ENCODE measurements at regions not wholly inside any gene's neighbourhood (a gene's known extent, or its start where the extent isn't known, plus 50 kb on each side); places are given as distances from the start of the nearest gene placed in this dataset.

- Histone ChIP-seq H3K27ac (ENCODE audit: low read depth in 2 of 2, low read length in 2 of 2) (no peak overlapping the region), H3K9me3 (ENCODE audit: control insufficient read depth in 2 of 3, insufficient read depth in 1 of 3, low read length in 3 of 3) (no peaks in the 10 kb centered on the region), H3K36me3 (ENCODE audit: control insufficient read depth in 2 of 3, insufficient read depth in 3 of 3, low read length in 3 of 3) (no peaks in the 10 kb centered on the region), H3K4me1 (ENCODE audit: control insufficient read depth in 2 of 3, insufficient read depth in 2 of 3, low read depth in 1 of 3, low read length in 3 of 3) (no peaks in the 10 kb centered on the region), H3K4me3 (ENCODE audit: low read length in 3 of 3) (no peak overlapping the region), H3K9ac (ENCODE audit: low read length in 3 of 3) (no peak overlapping the region), H3K27me3 (ENCODE audit: control insufficient read depth, insufficient read depth, low read length) (no peaks in the 10 kb centered on the region)
- TF ChIP-seq CTCF (IDR thresholded peaks at IDR 0.05; ENCODE audit: borderline replicate concordance, extremely low read depth, insufficient read depth) = no peak
- intact Hi-C loops (cut with DNase I) = no loop called here
- FAIRE-seq (no peak), DNase-seq (no peak)
These were observed 561.4 kb downstream of the ZIC3 start for GRCh38 chrX:138127314-138127713.

DNA sequence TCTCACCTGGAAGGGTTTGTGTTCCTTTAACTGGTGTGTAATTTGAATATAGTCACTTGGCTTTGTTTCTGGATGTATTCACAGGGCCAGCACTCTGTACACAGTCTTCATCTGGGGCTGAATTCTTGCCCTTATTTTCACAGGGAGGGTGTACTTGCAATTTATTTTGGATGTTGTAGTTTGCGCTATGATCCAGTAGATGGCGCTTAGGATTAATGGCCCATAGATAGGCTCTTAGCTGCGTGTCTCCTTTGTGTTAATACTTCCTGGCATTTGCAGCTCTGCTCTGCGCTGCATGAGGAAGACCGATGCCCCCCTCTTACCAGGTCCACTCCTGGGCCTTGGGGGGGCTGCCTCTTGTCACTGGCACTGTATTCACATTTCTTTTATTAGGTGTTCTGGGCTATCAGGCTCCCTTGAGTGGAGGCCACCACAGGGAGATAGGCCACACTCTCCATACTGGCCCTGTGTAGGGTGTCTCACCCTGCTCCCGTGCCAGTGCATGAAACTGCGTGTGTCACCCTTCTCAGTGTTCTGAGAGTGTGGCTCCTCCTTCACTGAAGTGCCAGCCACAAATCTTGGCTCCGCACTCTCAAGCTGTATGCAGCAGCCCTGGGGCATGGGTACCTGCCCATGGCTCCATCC is 562.2 kb downstream of the ZIC3 start:
- peak; percentile 37 for TF ChIP-seq CTCF (IDR thresholded peaks at IDR 0.05; ENCODE audit: borderline replicate concordance, extremely low read depth, insufficient read depth)
- Histone ChIP-seq H3K4me3 (ENCODE audit: low read length in 3 of 3) (no peak overlapping the region), H3K4me1 (ENCODE audit: control insufficient read depth in 2 of 3, insufficient read depth in 2 of 3, low read depth in 1 of 3, low read length in 3 of 3) (no peaks in the 10 kb centered on the region), H3K27ac (ENCODE audit: low read depth in 2 of 2, low read length in 2 of 2) (no peak overlapping the region), H3K36me3 (ENCODE audit: control insufficient read depth in 2 of 3, insufficient read depth in 3 of 3, low read length in 3 of 3) (no peaks in the 10 kb centered on the region), H3K9ac (ENCODE audit: low read length in 3 of 3) (no peak overlapping the region), H3K9me3 (ENCODE audit: control insufficient read depth in 2 of 3, insufficient read depth in 1 of 3, low read length in 3 of 3) (no peaks in the 10 kb centered on the region), H3K27me3 (ENCODE audit: control insufficient read depth, insufficient read depth, low read length) (no peaks in the 10 kb centered on the region)
- DNase-seq (peak in 4 of 5 donors; percentile 16 to 29 (median 24)), FAIRE-seq (no peak)
- intact Hi-C loops (cut with DNase I) = no loop called here

DNA sequence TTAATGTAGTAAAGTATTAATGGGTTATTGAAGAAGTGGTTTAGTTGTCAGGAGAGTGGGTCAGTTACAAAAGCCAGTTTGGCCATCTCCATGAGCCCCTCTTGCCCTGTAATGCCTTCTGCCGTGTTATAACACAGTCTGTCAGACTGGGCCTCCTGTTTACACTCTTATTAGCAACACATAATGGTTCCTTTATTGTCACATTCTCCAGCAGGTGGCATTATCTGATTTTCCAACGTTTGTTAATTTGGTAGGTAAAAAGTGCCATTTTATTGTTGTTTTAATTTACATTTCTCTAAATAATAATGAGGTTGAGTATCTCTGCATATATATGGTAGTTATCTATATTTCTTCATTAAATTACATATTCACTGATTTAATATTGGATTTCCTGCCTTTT is 560.8 kb downstream of the FGF13 start:
- H3K4me3 ChIP-seq (ENCODE audit: low read length in 3 of 3) = no peak overlapping the region
- H3K27me3 ChIP-seq (ENCODE audit: control insufficient read depth, insufficient read depth, low read length) = no peaks in the 10 kb centered on the region
- no peaks in the 10 kb centered on the region for H3K4me1 ChIP-seq (ENCODE audit: control insufficient read depth in 2 of 3, insufficient read depth in 2 of 3, low read depth in 1 of 3, low read length in 3 of 3)
- intact Hi-C loops (cut with DNase I) = no loop called here
- no peak for TF ChIP-seq CTCF (IDR thresholded peaks at IDR 0.05; ENCODE audit: borderline replicate concordance, extremely low read depth, insufficient read depth)
- no peak for FAIRE-seq
- H3K27ac ChIP-seq (ENCODE audit: low read depth in 2 of 2, low read length in 2 of 2) = no peak overlapping the region
- no peaks in the 10 kb centered on the region for H3K9me3 ChIP-seq (ENCODE audit: control insufficient read depth in 2 of 3, insufficient read depth in 1 of 3, low read length in 3 of 3)
- no peak overlapping the region for H3K9ac ChIP-seq (ENCODE audit: low read length in 3 of 3)
- H3K36me3 ChIP-seq (ENCODE audit: control insufficient read depth in 2 of 3, insufficient read depth in 3 of 3, low read length in 3 of 3) = no peaks in the 10 kb centered on the region
- DNase-seq = no peak

DNA sequence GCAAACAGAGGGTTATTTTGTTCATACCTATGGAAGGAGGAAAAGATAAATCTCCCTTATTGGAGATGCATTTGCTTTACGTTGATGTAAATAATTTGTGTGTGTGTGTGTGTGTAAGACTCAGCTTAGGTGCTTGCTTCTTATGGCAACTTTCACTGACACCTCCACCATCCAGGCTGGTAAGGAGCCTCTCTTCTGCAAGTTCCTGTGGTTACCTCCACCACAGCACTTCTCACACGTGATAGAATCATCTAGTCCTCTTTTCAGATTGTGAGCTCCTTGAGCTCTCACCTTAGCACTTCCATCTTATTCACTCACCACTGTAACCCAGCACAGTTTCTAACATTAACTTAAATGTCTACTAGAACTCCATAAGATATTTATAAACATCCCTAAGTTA is 553.7 kb downstream of the FGF13 start:
- Histone ChIP-seq H3K27ac (ENCODE audit: low read depth in 2 of 2, low read length in 2 of 2) (no peak overlapping the region), H3K9ac (ENCODE audit: low read length in 3 of 3) (no peak overlapping the region), H3K4me3 (ENCODE audit: low read length in 3 of 3) (no peak overlapping the region), H3K9me3 (ENCODE audit: control insufficient read depth in 2 of 3, insufficient read depth in 1 of 3, low read length in 3 of 3) (no peaks in the 10 kb centered on the region), H3K27me3 (ENCODE audit: control insufficient read depth, insufficient read depth, low read length) (no peaks in the 10 kb centered on the region), H3K4me1 (ENCODE audit: control insufficient read depth in 2 of 3, insufficient read depth in 2 of 3, low read depth in 1 of 3, low read length in 3 of 3) (no peaks in the 10 kb centered on the region), H3K36me3 (ENCODE audit: control insufficient read depth in 2 of 3, insufficient read depth in 3 of 3, low read length in 3 of 3) (no peaks in the 10 kb centered on the region)
- TF ChIP-seq CTCF (IDR thresholded peaks at IDR 0.05; ENCODE audit: borderline replicate concordance, extremely low read depth, insufficient read depth) = no peak
- FAIRE-seq = no peak
- intact Hi-C loops (cut with DNase I) = no loop called here
- DNase-seq = no peak
